HG03064 (cell line): ENCODE measurements at regions not wholly inside any gene's neighbourhood (a gene's known extent, or its start where the extent isn't known, plus 50 kb on each side); places are given as distances from the start of the nearest gene placed in this dataset.
"Not testable (repeated sequence)": the region's sequence is repeated elsewhere in the genome, so short reads cannot be mapped to it uniquely, and the experiment has no call there.

Source experiments
- ATAC-seq: cut with Tn5 transposase; IDR thresholded peaks from one replicate; pipeline ENCODE4 v1.9.1; 2021; ENCODE audit warnings: low read depth; ENCODE audit not compliant: unreplicated experiment

- ATAC-seq, result no peak
Observed at GRCh38 chr3:190995156-190995555, 132.7 kb upstream of the GMNC start.

- no peak for ATAC-seq
Observed at GRCh38 chr3:190990898-190991297, 128.4 kb upstream of the GMNC start.

- ATAC-seq, result no peak
Observed at GRCh38 chr3:190989218-190989617, 126.7 kb upstream of the GMNC start.

- no peak for ATAC-seq
Observed at GRCh38 chr3:190988102-190988501, 125.6 kb upstream of the GMNC start.

GRCh38 chr3:190984502-190985244 lies 122.2 kb upstream of the GMNC start:
- no peak for ATAC-seq

GRCh38 chr3:190983875-190984274 lies 121.4 kb upstream of the GMNC start:
- no peak for ATAC-seq

GRCh38 chr3:190973771-190974170 lies 111.3 kb upstream of the GMNC start:
- no peak for ATAC-seq

- ATAC-seq, result no peak
Observed at GRCh38 chr3:190972840-190973270, 110.4 kb upstream of the GMNC start.

GRCh38 chr3:190972196-190972595 lies 109.7 kb upstream of the GMNC start:
- no peak for ATAC-seq

- no peak for ATAC-seq
Observed at GRCh38 chr3:190970560-190970959, 108.1 kb upstream of the GMNC start.

GRCh38 chr3:190968616-190969015 lies 106.1 kb upstream of the GMNC start:
- no peak for ATAC-seq

- not testable (repeated sequence) for ATAC-seq
Observed at GRCh38 chr3:190964931-190965330, 102.4 kb upstream of the GMNC start.

- ATAC-seq, result no peak
Observed at GRCh38 chr3:190959077-190959476, 96.6 kb upstream of the GMNC start.

GRCh38 chr3:190941694-190942260 lies 79.3 kb upstream of the GMNC start:
- ATAC-seq, result no peak

GRCh38 chr3:190934616-190935015 lies 72.1 kb upstream of the GMNC start:
- ATAC-seq, result not testable (repeated sequence)

- ATAC-seq, result no peak
Observed at GRCh38 chr3:190926619-190927018, 64.1 kb upstream of the GMNC start.

GRCh38 chr3:190912736-190913135 lies 50.2 kb upstream of the GMNC start:
- ATAC-seq, result no peak
